ENCODE measurements at regions not wholly inside any gene's neighbourhood (a gene's known extent, or its start where the extent isn't known, plus 50 kb on each side); places are given as distances from the start of the nearest gene placed in this dataset.

DNA sequence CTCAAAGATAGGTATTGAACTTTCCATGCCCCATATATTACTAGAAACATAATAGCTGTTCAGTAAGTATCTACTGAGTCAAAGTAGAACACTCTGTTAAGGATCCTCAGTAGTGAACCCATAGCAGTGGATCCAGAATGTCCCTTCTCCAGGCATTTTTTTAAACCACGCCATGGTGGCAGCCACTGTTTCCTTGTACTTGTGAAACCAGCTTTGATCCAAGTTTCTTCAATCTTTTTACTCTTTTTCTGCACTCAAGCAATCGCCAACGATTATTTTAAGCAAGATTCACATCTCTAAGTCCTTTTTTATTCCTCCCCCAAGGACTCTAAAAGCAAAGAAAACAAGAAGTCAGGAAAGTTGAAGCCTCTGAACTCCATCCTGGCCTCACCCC lies 291.2 kb upstream of the SLC14A2 start:
- H3K9ac ChIP-seq = no peak overlapping the region
- no peaks in the 10 kb centered on the region for H3K79me2 ChIP-seq (ENCODE audit: low read depth)
- no peak overlapping the region for H2AFZ ChIP-seq (replicated peaks)
- H3K36me3 ChIP-seq = no peaks in the 10 kb centered on the region
- Mint-ChIP-seq H3K36me3 (no peaks in the 10 kb centered on the region), H3K27ac (no peak overlapping the region), H3K4me3 (no peak overlapping the region), H3K27me3 (ENCODE audit: insufficient read depth, low read depth) (no peaks in the 10 kb centered on the region), H3K4me1 (peaks cover 35% of the 10 kb centered on the region), H3K9me3 (no peaks in the 10 kb centered on the region)
- H3K27ac ChIP-seq = no peak overlapping the region
- H3K9me3 ChIP-seq (ENCODE audit: low read depth) = no peaks in the 10 kb centered on the region
- no peak overlapping the region for H3K4me3 ChIP-seq
- no peak for DNase-seq (ENCODE audit: low spot score)
- peaks cover 49% of the 10 kb centered on the region for H3K4me1 ChIP-seq
- TF ChIP-seq EZH2phosphoT487 (IDR thresholded peaks at IDR 0.05) (no peak), EZH2 (IDR thresholded peaks at IDR 0.05) (no peak), CTCF (IDR thresholded peaks at IDR 0.05) (no peak)
- H3K4me2 ChIP-seq = peak overlapping the region; percentile 8
- H4K20me1 ChIP-seq (ENCODE audit: low read depth) = no peaks in the 10 kb centered on the region
- H3F3A ChIP-seq (ENCODE audit: low read depth) = peaks cover 6% of the 10 kb centered on the region
- no peaks in the 10 kb centered on the region for H3K27me3 ChIP-seq

- Histone ChIP-seq H3K9ac (no peak overlapping the region), H3K36me3 (no peaks in the 10 kb centered on the region), H3K27me3 (no peaks in the 10 kb centered on the region), H3F3A (ENCODE audit: low read depth) (peaks cover 6% of the 10 kb centered on the region), H3K79me2 (ENCODE audit: low read depth) (no peaks in the 10 kb centered on the region), H3K4me3 (no peak overlapping the region), H3K4me1 (peaks cover 49% of the 10 kb centered on the region), H2AFZ (replicated peaks) (no peak overlapping the region), H4K20me1 (ENCODE audit: low read depth) (no peaks in the 10 kb centered on the region), H3K9me3 (ENCODE audit: low read depth) (no peaks in the 10 kb centered on the region), H3K27ac (no peak overlapping the region), H3K4me2 (peak overlapping the region; percentile 61)
- no peaks in the 10 kb centered on the region for H3K9me3 Mint-ChIP-seq
- no peaks in the 10 kb centered on the region for H3K27me3 Mint-ChIP-seq (ENCODE audit: insufficient read depth, low read depth)
- no peak for TF ChIP-seq CTCF (IDR thresholded peaks at IDR 0.05)
- TF ChIP-seq EZH2phosphoT487 (IDR thresholded peaks at IDR 0.05) = no peak
- TF ChIP-seq EZH2 (IDR thresholded peaks at IDR 0.05) = no peak
- H3K4me3 Mint-ChIP-seq = no peak overlapping the region
- peak; percentile 65 for DNase-seq (ENCODE audit: low spot score)
- no peak overlapping the region for H3K27ac Mint-ChIP-seq
- no peaks in the 10 kb centered on the region for H3K36me3 Mint-ChIP-seq
- peaks cover 35% of the 10 kb centered on the region for H3K4me1 Mint-ChIP-seq
Measured at GRCh38 chr18:45324495-45325113, 290.7 kb upstream of the SLC14A2 start.

DNA sequence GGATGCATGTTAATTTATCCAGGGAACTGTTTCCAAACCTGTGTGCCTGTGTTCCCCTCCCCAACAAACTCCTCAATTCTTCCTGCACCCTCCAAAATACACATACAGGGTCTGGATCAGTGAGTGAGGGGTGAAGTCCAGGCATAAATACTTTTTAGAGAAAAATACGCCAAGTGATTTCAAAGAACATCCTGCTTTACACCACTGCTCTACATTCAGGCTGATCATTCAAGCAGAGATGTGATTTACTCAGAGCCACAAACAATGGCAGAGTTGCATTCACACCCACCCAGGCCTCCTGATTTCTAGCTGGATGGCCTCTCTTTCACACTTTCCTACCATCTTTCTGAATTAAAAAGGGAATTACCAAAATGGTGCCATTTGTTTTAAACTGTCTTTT lies 289.5 kb upstream of the SLC14A2 start:
- H3K9me3 ChIP-seq (ENCODE audit: low read depth) = no peaks in the 10 kb centered on the region
- no peak overlapping the region for H3K4me3 ChIP-seq
- TF ChIP-seq EZH2phosphoT487 (IDR thresholded peaks at IDR 0.05) = no peak
- TF ChIP-seq CTCF (IDR thresholded peaks at IDR 0.05) = no peak
- H3K36me3 Mint-ChIP-seq = no peaks in the 10 kb centered on the region
- no peak overlapping the region for H3K9ac ChIP-seq
- H3K27ac Mint-ChIP-seq = no peak overlapping the region
- no peaks in the 10 kb centered on the region for H4K20me1 ChIP-seq (ENCODE audit: low read depth)
- peak; percentile 75 for DNase-seq (ENCODE audit: low spot score)
- no peaks in the 10 kb centered on the region for H3K79me2 ChIP-seq (ENCODE audit: low read depth)
- H3K4me1 Mint-ChIP-seq = peaks cover 35% of the 10 kb centered on the region
- H3K4me3 Mint-ChIP-seq = no peak overlapping the region
- H2AFZ ChIP-seq (replicated peaks) = peak overlapping the region; percentile 40
- H3K36me3 ChIP-seq = no peaks in the 10 kb centered on the region
- H3K27me3 Mint-ChIP-seq (ENCODE audit: insufficient read depth, low read depth) = no peaks in the 10 kb centered on the region
- H3K27ac ChIP-seq = no peak overlapping the region
- no peaks in the 10 kb centered on the region for H3K27me3 ChIP-seq
- peak overlapping the region; percentile 61 for H3K4me2 ChIP-seq
- no peaks in the 10 kb centered on the region for H3K9me3 Mint-ChIP-seq
- peaks cover 49% of the 10 kb centered on the region for H3K4me1 ChIP-seq
- peaks cover 6% of the 10 kb centered on the region for H3F3A ChIP-seq (ENCODE audit: low read depth)
